CD14-positive monocyte (primary cell): ENCODE measurements at regions not wholly inside any gene's neighbourhood (a gene's known extent, or its start where the extent isn't known, plus 50 kb on each side); places are given as distances from the start of the nearest gene placed in this dataset.

ENCODE experiments used
- DNase-seq, 3 donors: peaks; one replicate each; pipeline ENCODE4 v3.0.0-alpha.2; 2011 to 2022
- H2AFZ ChIP-seq: 2 replicates; pipeline ENCODE4 v1.6.0; 2012; ENCODE audit warnings: mild to moderate bottlenecking, low read depth, low read length, inconsistent platforms; ENCODE audit not compliant: insufficient read depth, poor library complexity, severe bottlenecking
- H3K27ac ChIP-seq, 2 donors: 1 replicate in 1 of 2; 2 replicates in 1 of 2; pipeline ENCODE4 v1.5.1; 2012 to 2013; ENCODE audit warnings: low read length in 2 of 2, control low read depth in 1 of 2, inconsistent platforms in 1 of 2, low read depth in 1 of 2, mild to moderate bottlenecking in 1 of 2
- H3K27me3 ChIP-seq, 2 donors: one replicate each; pipeline versions ENCODE4 v1.6.0 to v1.6.1; 2011 to 2013; ENCODE audit warnings: low read length in 2 of 2; ENCODE audit not compliant: control insufficient read depth in 2 of 2, insufficient read depth in 2 of 2
- H3K36me3 ChIP-seq, 2 donors: replicated peaks in 1 of 2; 1 replicate in 1 of 2; 2 replicates in 1 of 2; pipeline versions ENCODE4 v1.5.1 to v1.6.1; 2012 to 2013; ENCODE audit warnings: low read length in 2 of 2, control low read depth in 1 of 2, inconsistent platforms in 1 of 2, mild to moderate bottlenecking in 1 of 2; ENCODE audit not compliant: insufficient read depth in 2 of 2, control insufficient read depth in 1 of 2
- H3K4me1 ChIP-seq, 2 donors: 1 replicate in 1 of 2; 2 replicates in 1 of 2; pipeline versions ENCODE4 v1.5.1 to v1.6.1; 2012 to 2013; ENCODE audit warnings: low read length in 2 of 2, control low read depth in 1 of 2, inconsistent platforms in 1 of 2, mild to moderate bottlenecking in 1 of 2, moderate library complexity in 1 of 2; ENCODE audit not compliant: insufficient read depth in 2 of 2, control insufficient read depth in 1 of 2
- H3K4me2 ChIP-seq: replicated peaks from 2 replicates; pipeline ENCODE3; 2012; ENCODE audit warnings: low read length, moderate library complexity, mild to moderate bottlenecking; ENCODE audit not compliant: poor library complexity, severe bottlenecking; ENCODE audit errors: extremely low read depth
- H3K4me3 ChIP-seq, 3 experiments: fragments of 200-600 bp in 1 of 3; sonication (generic) in 1 of 3; replicated peaks in 1 of 3; 1 replicate in 2 of 3; 2 replicates in 1 of 3; pipeline ENCODE4 v1.5.1; 2011 to 2013; ENCODE audit warnings: low read length in 3 of 3, mild to moderate bottlenecking in 3 of 3, control low read depth in 2 of 3, low read depth in 2 of 3, inconsistent platforms in 1 of 3, moderate library complexity in 1 of 3
- H3K79me2 ChIP-seq: 2 replicates; pipeline ENCODE4 v1.6.0; 2012; ENCODE audit warnings: mild to moderate bottlenecking, control low read depth, inconsistent platforms, low read length, moderate library complexity; ENCODE audit not compliant: insufficient read depth
- H3K9ac ChIP-seq: 2 replicates; pipeline ENCODE4 v1.6.0; 2017; ENCODE audit warnings: low read length, mild to moderate bottlenecking; ENCODE audit not compliant: insufficient read depth, poor library complexity, severe bottlenecking
- H3K9me3 ChIP-seq, 2 donors: replicated peaks in 1 of 2; 1 replicate in 1 of 2; 2 replicates in 1 of 2; pipeline versions ENCODE4 v1.5.1 to v1.6.1; 2012 to 2013; ENCODE audit warnings: low read length in 2 of 2, control low read depth in 1 of 2; ENCODE audit not compliant: control insufficient read depth in 1 of 2, insufficient read depth in 1 of 2
- H4K20me1 ChIP-seq: 2 replicates; pipeline ENCODE4 v1.6.0; 2012; ENCODE audit warnings: mild to moderate bottlenecking, low read length, control low read depth, moderate library complexity; ENCODE audit not compliant: insufficient read depth
- H3K27ac Mint-ChIP-seq, 7 donors: one replicate each; pipeline ENCODE4 v1.8.0; 2020; ENCODE audit warnings: mild to moderate bottlenecking in 7 of 7, mixed read lengths in 7 of 7, moderate library complexity in 6 of 7, inconsistent platforms in 2 of 7
- H3K27me3 Mint-ChIP-seq, 3 donors: one replicate each; pipeline ENCODE4 v1.8.0; 2021 to 2022; ENCODE audit warnings: low read depth in 3 of 3, mild to moderate bottlenecking in 3 of 3, mixed read lengths in 3 of 3, moderate library complexity in 3 of 3, inconsistent platforms in 1 of 3
- H3K36me3 Mint-ChIP-seq, 2 donors: one replicate each; pipeline ENCODE4 v1.8.0; 2020; ENCODE audit warnings: mixed read lengths in 2 of 2, inconsistent platforms in 1 of 2, mild to moderate bottlenecking in 1 of 2
- H3K4me1 Mint-ChIP-seq: one replicate; pipeline ENCODE4 v1.8.0; 2020; ENCODE audit warnings: mild to moderate bottlenecking, mixed read lengths
- H3K4me3 Mint-ChIP-seq, 2 donors: one replicate each; pipeline ENCODE4 v1.8.0; 2020; ENCODE audit warnings: mild to moderate bottlenecking in 2 of 2, mixed read lengths in 2 of 2, moderate library complexity in 1 of 2
- H3K9me3 Mint-ChIP-seq, 7 donors: one replicate each; pipeline ENCODE4 v1.8.0; 2020 to 2022; ENCODE audit warnings: mixed read lengths in 7 of 7, mild to moderate bottlenecking in 6 of 7, moderate library complexity in 6 of 7, inconsistent platforms in 2 of 7
- WGBS: methylation state at CpG from one replicate; pipeline ENCODE4 v1.1.5; 2013; ENCODE audit warnings: missing lambda C conversion rate; ENCODE audit not compliant: insufficient coverage; 5-methylcytosine and 5-hydroxymethylcytosine counted together
- intact Hi-C, 2 donors: fragments of 100-400 bp; cut with micrococcal nuclease; formaldehyde crosslinking; loops; one replicate each; pipeline versions ENCODE4 v1.15.0 to v1.15.1; 2023
- TF ChIP-seq, protein P1 (sequence below): fragments of 200-600 bp; IDR thresholded peaks from one replicate; pipeline ENCODE4 v1.8.0; 2022; ENCODE audit warnings: antibody characterized with exemption, mild to moderate bottlenecking

DNA sequence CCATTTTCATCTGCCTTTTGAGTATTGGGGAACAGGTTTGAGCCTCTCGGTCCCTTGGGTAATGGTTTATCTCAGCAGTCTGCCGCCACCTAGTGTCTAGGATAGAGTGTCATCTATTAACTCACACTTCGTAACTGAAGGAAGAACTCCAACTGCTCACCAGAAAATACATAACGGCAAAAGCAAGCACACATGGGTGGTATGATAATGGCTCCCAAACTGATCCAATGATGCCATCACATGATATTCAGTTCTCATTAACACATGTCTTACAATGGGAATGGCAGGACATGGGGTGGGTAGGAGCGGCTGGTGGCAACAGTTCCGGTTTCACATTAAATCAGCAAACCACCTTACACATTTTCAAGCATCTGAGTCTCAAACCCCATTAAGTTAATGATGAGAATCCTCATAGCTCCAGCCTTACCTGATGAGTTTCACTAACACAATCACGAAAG, 110.7 kb upstream of the PHACTR1 start:
- H3K79me2 ChIP-seq, result no peaks in the 10 kb centered on the region
- H3K27ac ChIP-seq, result no peak overlapping the region
- H3K36me3 Mint-ChIP-seq, result no peaks in the 10 kb centered on the region
- no CpG with 5 or more reads among the region's 7 CpGs for WGBS
- no peak overlapping the region for H3K9ac ChIP-seq
- no peaks in the 10 kb centered on the region for H3K27me3 ChIP-seq
- no peaks in the 10 kb centered on the region for H4K20me1 ChIP-seq
- H2AFZ ChIP-seq, result peak overlapping the region; percentile 55
- no peaks in the 10 kb centered on the region for H3K9me3 ChIP-seq
- peaks cover 32% of the 10 kb centered on the region for H3K4me1 Mint-ChIP-seq
- intact Hi-C loops, result loop anchor here (10.0 kb wide), 1 partner anchor 951 kb away; no protein-coding TSS in a partner anchor
- H3K27me3 Mint-ChIP-seq, result no peaks in the 10 kb centered on the region
- H3K36me3 ChIP-seq, result no peaks in the 10 kb centered on the region
- peaks cover 14 to 25% of the 10 kb centered on the region in 2 donors for H3K4me1 ChIP-seq
- H3K4me3 ChIP-seq, result peak overlapping the region in 1 of 3 experiments; percentile 55
- peak overlapping the region; percentile 52 to 75 for H3K4me3 Mint-ChIP-seq
- H3K9me3 Mint-ChIP-seq, result no peaks in the 10 kb centered on the region
- DNase-seq, result peak; percentile 53 to 73 (median 73)
- peak overlapping the region; percentile 56 for H3K4me2 ChIP-seq
- H3K27ac Mint-ChIP-seq, result peak overlapping the region in 1 of 7 donors; percentile 32
- TF ChIP-seq, protein P1, sequence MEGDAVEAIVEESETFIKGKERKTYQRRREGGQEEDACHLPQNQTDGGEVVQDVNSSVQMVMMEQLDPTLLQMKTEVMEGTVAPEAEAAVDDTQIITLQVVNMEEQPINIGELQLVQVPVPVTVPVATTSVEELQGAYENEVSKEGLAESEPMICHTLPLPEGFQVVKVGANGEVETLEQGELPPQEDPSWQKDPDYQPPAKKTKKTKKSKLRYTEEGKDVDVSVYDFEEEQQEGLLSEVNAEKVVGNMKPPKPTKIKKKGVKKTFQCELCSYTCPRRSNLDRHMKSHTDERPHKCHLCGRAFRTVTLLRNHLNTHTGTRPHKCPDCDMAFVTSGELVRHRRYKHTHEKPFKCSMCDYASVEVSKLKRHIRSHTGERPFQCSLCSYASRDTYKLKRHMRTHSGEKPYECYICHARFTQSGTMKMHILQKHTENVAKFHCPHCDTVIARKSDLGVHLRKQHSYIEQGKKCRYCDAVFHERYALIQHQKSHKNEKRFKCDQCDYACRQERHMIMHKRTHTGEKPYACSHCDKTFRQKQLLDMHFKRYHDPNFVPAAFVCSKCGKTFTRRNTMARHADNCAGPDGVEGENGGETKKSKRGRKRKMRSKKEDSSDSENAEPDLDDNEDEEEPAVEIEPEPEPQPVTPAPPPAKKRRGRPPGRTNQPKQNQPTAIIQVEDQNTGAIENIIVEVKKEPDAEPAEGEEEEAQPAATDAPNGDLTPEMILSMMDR, result peak; percentile 79

DNA sequence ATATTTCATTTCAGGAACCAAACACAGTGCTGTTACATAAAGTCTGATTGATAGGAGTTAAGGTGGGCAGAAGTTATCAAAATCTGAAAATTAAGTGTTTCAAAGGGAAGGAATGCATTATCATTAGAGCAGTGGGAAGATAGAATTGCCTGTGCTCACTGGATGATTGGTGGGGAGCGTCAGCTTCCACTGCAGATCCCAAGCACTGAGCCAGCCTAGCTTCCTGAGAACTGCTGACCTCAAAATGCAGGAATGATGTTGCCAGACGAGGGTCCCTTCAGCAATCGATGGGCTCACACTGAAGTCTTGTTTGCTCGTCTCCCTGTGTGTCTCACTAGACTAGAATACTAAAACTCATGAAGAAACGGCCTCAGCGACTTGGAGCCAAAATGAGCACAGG, 110.0 kb upstream of the PHACTR1 start:
- Histone ChIP-seq H4K20me1 (no peaks in the 10 kb centered on the region), H3K4me3 (no peak overlapping the region), H3K36me3 (no peaks in the 10 kb centered on the region), H3K9ac (no peak overlapping the region), H3K79me2 (no peaks in the 10 kb centered on the region), H2AFZ (no peak overlapping the region), H3K27ac (no peak overlapping the region), H3K4me2 (no peak overlapping the region), H3K9me3 (no peaks in the 10 kb centered on the region), H3K27me3 (no peaks in the 10 kb centered on the region), H3K4me1 (peaks cover 14 to 25% of the 10 kb centered on the region in 2 donors)
- Mint-ChIP-seq H3K4me3 (no peak overlapping the region), H3K36me3 (no peaks in the 10 kb centered on the region), H3K27ac (peak overlapping the region in 2 of 7 donors; percentile 8 to 78), H3K9me3 (no peaks in the 10 kb centered on the region), H3K27me3 (no peaks in the 10 kb centered on the region), H3K4me1 (peaks cover 32% of the 10 kb centered on the region)
- intact Hi-C loops, result loop anchor here (10.0 kb wide), 1 partner anchor 952 kb away; no protein-coding TSS in a partner anchor
- TF ChIP-seq, protein P1, result no peak
- DNase-seq, result no peak
- 100% methylated on average over 4 of the region's 6 CpGs for WGBS
